LoVo (cell line): ENCODE measurements at regions not wholly inside any gene's neighbourhood (a gene's known extent, or its start where the extent isn't known, plus 50 kb on each side); places are given as distances from the start of the nearest gene placed in this dataset.
A peak's percentile ranks its signal among the peaks of the same experiment; 100 is the strongest.
"Not testable (repeated sequence)": the region's sequence is repeated elsewhere in the genome, so short reads cannot be mapped to it uniquely, and the experiment has no call there.

Experiments used
- DNase-seq: peaks from one replicate; pipeline ENCODE4 v3.0.0-alpha.2; 2016; ENCODE audit warnings: low spot score

DNA sequence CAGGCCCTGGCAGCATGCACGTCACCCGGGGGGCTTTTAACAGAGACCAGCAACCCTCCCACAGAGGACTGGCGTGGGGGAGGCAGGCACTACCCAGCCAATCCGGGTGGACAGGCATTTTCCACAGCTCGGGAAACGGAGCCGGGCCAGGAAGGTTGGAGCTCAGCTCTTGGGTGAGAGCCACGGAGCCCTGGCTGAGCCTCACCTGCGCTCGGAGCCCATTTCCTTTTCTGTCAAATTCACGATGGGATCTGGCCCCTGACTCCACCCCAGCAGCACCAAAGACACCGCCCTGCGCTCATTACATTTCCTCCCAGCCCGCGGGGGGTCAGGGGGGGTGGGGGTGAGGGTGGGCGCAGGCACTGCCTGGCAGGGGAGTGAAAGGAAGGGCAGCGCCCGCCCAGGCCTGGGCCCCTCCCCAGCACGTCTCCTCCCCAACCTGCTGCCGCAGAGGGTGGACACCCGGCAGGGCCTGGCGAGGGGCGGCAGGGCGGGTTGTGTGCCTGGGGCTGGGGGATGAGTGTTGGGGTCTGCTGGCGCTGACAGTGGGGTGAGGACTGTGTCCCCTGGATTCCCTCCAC, 145.4 kb downstream of the LAT start:
- not testable (repeated sequence) for DNase-seq

DNA sequence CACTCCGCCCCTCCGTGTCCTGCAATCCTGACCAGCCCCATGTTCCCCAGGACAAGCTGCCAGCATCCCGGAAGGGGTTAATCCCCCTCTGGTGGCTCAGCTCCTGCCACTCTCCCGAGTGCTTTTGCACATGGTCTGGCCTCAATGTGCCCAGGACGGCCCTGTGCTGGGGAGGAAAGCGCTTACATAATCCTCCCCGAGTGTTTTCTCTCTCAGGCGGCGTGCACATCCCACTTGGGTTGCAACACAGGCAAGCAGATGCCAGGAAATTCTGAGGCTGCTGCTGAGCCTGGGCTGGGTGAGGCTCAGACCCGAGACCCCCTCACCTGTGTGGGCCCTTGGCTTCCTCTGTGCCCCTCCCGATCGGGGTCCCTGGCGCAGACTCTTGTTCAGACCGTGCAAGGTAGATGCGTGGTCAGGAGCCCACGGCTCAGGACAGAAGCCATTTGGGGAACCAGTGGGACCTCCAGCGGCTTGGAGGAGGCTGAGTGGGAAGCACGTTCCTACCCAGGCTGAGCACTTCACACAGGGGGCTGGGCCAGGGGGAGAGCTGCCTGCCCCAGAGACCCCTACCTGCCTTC, 144.7 kb downstream of the LAT start:
- not testable (repeated sequence) for DNase-seq

DNA sequence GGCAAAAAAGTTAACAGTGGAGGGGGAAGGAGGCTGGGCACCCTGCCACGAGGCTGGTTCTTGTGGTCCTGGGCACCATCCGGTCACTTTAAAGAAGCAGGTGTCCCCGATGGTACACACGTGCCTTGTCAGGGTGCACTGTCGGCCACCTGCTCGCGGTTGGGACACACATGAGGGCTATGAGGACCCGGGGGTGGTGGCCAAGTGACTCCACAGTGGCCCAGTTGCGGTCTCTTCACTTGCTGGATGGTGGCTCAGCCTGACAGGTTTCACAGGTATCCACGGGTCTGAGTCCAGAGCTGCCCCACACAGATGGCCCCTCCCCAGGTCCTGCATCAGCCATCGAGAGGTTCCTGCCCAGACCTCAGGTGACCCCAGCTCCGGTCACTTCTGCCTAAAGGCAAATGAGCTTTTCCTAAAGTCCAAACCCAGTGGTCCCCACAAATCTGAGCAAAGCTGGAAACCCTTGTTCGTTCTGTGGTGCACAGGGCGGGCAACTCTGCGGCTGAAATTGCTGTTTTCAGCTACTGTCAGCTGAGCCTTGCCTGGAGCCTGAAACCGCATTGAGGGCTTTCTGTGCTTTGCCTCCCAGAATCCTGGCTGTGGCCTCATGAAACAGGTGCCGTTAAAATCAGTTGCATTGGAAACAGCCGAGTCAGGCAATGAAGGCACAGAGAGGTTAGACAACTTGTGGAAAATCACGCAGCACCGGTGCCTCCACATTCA, 144.0 kb downstream of the LAT start:
- DNase-seq, result not testable (repeated sequence)

DNA sequence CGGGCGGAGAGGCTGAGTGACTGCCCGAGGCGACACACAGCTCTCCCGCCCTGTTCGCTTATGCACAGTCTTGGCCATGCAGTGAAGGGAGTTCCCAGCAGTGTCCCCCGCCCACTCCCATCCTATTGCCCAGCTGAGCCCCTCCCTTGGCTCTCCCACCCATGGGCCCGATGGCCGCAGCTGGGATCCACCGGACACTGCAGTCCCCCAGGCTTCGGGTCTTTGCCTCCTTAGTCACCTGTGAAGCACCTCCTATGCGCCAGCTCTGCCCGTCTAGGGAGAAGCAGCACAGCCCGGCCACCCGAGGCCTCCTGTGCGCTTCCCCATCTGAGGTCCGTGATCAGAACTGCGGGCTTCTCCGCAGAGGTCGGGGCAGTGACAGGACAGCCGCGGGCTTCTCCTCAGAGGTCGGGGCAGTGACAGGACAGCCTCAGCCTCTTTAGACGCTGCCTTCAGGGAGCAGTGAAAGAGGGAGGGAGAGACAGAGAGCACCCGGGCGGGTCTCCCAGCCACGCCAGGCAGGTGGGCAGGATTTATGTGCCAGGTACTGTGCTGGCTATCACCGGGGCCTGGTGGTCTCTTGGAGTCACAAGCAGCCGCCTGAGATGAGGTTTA, 143.1 kb downstream of the LAT start:
- not testable (repeated sequence) for DNase-seq

DNA sequence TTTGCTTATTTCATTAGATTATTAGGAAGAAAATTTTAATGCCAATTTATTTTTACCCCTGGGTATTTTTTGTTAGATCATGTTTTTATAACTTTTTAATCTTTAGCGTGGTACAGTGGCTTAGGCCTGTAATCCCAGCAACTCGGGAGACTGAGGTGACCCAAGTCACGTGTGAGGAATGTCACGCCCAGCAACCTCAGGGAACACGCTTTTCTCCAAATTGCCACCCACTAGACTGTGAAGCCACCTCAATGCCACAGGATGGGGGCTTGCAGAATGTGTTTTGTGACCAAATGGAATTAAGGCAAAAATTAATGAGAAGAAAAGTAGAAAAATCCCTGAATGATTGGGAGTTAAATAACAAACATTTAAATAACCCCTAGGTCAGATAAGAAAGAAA, 141.8 kb downstream of the LAT start:
- no peak for DNase-seq

DNA sequence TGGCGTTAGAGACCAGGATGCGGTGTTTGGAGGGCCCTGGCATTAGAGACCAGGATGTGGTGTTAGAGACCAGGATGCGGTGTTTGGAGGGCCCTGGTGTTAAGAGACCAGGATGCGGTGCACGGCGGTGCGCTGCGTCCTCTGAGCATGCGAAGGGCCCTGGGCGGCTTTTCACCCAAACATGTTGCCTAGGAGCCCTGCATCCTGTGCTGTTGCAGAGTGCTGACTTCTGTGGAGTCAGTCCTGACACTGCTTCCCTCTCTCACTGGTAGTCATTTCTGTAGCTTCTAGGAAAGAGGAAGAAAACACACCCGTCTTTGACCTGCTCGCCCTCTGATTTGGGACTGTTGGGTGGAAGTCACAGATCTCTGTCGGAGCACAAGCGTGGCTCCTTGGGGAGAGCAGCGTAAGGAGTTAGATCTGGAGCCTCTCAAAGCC, 141.2 kb downstream of the LAT start:
- DNase-seq, result no peak

DNA sequence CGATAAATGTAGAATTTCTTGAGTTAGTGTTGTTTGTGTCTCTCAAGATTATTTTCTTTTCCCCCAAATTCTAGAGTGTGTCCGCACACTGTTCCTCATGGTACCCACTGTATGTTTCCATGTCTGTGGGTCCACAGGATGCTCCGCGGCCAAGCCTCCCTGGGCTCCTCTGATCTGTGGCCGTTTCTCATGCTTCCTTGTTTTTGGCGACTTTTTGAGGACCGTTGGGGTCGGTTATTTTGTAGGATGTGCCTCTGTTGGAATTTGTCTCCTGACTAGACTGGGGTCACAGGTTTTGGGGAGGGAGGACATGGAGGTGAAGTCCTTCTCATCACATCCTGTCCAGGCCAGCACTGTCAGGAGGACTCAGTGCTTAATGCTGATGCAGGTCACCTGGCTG, 140.0 kb downstream of the LAT start:
- DNase-seq, result no peak

DNA sequence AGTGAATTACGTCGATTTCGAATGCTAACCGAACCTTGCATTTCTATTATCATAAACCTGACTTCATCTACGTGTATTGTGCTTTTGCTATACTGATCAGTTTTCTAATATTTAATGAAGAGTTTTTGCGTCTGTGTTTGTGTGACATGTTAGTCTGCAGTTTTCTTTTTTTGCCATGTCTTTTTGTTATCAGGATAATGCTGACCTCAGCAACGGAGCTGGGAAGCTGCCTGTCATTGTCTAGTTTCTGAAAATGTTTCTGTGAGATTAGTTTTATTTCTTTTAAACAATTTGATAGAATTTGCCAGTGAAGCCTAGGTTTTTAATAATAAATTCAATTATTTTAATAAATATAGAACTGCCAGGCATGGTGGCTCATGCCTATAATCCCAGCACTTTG, 139.3 kb downstream of the LAT start:
- not testable (repeated sequence) for DNase-seq

DNA sequence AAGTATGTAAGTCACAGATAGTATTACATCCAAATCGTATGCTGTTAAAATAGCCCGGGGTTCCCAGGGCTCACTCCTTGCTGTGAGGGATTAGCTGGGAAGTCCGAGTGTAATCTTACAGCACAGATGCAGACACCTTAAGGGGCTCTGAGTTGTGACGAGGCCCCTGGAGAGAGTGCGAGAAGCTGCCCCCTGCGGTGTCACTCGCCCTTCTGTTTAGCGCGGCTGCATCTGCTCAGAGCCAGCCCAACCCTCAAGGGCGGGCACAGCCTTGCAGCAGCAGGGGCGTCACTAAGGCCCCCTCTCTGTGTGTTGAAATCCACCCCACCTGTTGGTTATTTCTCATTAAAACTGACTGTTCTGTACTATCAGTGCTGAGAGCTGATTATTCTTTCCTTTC, 135.8 kb downstream of the LAT start:
- DNase-seq, result not testable (repeated sequence)

DNA sequence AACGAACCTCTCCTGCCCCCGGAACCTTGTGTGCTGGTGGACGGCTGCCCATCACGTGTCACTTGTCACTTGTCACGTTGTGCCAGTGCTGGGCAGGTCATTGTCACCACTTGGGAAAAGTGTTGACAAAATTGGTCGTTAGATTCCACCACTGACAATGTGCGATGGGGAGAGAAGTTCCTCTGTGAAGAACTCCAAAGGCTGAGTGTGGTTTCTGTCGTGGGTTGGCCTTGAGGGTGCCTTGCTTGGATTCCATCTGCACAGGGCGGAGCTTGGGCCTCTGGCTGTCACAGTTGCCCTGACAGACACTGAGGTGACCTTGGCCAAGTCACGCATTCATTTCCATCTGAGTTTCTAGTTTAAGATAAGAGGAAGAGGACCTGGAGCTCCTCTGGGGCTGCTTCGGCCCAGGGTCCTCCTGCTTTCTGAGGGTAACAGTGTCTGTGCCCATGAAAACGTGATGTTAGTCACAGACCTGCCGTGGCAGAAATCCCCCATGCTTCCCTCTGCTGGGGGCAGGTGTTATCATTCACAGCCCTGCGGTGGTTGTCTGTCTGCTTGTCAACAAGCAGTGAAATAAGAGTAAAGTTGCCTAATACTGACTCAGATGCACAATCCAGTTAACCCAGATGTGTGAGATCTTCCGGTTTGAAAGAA, 133.6 kb downstream of the LAT start:
- not testable (repeated sequence) for DNase-seq

DNA sequence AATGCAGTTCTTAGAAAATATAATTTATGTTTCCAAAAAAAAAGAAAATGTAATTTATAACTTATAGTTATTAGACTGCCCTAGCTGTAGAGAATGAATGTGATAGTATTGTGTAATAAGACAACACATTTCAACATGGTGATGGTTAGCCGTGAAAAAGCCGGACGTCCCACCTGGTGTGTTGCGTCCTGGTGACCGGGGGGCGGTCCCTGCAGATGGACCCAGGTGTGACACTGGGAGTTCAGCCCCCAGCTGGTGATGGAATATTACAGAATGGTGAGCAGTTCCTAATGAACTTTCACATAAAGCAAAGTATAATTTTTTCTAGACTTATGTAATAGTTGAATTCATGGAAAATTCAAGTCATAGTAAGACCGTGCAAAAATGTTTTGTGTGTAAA, 132.8 kb downstream of the LAT start:
- no peak for DNase-seq

DNA sequence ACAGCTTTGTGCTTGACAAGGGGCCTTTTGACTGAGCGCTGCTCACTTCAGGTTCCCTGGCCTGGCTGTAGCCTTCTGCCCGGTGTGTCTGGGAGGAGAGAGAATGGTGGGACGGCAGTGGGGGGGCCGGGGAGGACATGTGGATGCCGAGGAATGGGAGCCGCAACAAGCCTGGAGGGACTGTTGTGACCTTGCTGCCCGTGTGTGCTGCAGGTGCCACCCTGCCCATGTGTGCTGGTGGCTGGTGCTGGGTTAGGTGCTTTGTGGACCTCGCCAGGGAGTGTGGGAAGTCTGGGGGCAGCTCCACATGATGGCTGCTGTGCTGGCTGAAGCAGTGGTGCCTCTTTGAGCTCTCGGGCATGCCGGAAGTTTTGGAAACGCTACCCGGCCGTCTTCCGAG, 132.1 kb downstream of the LAT start:
- no peak for DNase-seq

DNA sequence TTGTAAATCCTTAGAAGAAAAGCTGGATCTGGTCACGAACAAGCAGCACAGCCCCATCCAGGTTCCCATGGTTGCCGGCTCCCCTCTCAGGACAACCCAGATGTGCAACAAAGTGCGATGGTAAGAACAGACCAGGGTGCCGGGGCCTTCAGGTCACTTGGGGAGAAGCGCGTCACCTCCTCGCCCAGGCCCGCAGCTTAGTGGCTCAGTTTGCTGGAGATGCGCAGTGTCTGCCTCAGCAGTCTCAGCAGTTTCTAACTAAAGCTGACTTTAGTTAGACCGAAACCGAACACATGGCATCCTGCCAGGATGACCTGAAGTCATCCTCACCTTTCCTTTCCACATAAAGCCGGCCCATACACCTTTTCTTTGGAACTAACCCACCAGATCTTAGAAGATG, 131.4 kb downstream of the LAT start:
- not testable (repeated sequence) for DNase-seq

DNA sequence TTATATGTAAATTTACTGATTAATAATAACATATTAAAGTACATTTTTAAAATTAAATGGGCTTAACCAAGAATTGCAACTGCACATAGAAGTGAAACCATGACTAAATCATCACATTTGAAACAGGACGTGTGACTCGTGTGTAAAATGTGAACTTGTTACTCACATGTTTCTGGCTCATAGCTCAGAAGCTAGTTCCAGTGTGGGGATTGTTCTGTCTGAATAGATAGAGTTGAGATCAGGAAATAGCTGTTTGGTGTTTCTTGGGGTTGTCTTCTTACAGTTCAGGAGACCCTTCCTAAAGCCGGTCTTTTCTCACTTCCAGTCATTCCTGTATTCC, 130.9 kb downstream of the LAT start:
- DNase-seq, result not testable (repeated sequence)

DNA sequence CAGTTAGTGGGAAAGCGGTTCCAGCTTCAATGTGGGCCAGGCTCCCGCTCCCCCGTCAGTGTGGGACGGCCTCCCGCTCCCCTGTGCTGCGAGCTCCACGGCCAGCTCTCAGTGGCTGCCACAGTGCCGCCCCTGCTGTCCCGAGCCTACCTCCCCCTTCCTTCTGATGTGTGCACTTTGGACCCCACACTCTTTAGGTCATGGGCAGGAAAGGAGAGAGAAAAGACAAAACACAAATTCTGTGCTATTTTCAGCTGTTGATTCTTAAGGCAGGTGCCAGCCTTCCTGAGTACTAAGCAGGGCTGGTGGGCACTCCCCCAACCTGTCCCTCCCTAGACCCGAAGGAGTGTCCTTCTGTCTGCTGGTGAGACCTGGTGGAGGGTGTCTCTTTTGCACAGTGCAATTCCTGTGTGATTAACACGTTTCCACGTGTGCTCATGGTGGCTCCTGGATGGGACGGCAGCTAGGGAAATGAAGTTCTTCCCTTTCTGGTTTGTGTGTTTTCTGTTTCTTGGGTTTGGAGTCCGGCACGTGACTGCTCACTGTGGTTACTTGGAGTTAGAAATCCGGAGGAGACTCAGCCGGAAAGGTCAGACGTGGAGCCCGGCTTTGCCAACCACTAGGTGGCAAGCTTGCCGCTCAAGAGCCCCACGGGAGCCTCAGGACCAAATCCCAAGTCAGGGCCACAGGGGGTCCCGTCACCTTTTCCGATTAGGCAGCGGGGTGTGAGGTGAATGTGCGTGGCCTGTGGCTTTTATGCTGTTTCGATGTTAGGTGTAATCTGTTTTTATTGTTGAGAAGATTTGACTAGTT, 130.3 kb downstream of the LAT start:
- DNase-seq, result peak; percentile 6

DNA sequence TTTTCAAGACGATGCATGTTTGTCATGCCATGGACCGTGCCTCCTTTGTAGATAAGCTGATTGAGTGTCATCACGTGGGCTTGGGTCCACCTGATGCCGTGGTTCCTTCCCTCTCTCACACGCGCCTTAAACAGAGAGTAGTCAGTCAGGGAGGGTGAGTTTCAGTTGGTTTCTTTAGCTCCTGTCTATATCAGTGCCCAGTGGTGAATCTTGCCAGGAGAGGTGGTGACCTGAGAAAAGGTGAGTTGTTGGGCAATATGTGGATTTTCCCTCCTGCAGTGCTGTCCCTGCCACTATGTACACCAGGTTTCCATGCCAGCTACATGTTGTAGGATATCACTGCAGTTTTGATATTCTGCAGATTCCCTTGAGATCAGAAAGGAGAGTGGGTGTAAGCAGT, 129.7 kb downstream of the LAT start:
- no peak for DNase-seq

DNA sequence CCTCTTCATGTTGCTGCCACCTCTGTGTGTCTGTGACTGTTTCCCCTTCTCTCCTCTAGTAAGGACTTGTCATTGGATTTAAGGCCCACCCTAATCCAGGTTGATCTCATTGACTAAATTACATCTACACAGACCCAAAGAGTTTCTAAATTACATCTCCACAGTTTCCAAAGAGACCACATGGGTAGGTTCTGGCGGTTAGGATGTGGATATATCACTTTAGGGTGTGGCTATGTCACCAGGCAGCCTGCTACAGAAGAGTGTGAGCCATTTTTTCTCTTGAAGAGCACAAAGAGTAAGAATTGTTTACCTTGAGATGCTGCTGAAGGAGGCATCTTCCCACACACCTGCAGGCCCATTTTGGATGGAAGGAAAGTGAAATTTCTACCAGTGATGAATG, 128.6 kb downstream of the LAT start:
- DNase-seq, result not testable (repeated sequence)

DNA sequence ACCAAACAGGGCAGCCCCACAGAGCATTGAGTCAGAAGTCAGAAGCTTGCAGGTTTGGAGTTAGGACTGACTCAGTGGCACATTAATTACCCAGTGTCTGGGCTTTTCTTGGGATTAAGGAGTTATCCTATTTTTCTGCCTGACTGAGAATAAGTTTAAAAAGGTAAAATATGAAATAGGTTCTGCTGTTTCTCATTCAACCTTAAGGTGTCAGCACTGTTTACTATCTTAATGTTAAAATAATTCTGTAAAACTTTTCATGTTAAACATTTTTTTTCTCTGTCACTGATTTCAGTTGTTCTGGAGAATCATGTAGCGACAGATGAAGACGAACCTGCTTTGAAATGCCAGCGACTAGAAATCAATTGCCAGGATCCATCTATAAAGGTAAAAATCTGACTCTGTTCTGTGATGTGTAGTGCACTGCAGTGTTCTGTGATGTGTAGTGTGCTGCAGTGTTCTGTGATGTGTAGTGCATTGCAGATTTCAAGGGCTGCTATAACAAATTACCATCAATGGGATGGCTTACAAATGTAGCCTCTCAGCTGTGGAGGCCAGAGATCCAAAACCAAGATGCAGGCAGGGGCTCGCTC, 128.0 kb downstream of the LAT start:
- no peak for DNase-seq

DNA sequence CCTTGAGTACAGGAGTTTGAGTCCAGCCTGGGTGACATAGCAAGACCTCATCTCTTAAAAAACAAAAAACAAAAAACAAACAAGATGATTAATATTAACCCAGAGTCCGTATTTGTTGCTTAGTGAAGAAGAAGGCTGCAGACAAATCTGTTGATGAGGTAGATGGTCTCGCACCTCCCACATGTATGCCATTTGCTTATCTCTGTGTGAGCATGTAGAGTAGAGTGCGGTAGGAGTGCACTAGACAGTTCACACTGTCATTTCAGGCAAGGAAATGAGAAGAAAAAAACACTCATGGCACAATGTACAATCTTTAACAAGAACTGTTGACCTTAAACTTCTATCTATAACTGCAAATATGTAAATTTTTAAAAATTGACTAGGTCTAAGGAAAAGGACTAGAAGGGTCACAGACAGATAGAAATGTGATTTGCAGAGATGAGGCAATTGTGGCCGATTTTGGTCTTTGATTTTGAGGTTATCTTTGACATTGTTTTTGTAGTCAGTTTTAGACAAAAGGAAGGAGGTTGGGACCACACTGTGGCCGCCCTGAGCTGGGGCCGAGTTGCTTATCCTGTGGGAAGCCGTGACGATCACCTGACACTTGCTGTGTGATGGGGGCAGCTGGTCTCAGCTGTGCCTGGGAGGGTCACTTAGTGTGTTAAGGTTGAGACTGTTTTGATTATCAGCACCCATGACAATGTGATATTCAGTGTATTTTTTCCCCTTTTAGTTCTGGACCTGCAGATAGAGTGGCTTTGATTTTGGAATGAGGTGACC, 127.2 kb downstream of the LAT start:
- not testable (repeated sequence) for DNase-seq

DNA sequence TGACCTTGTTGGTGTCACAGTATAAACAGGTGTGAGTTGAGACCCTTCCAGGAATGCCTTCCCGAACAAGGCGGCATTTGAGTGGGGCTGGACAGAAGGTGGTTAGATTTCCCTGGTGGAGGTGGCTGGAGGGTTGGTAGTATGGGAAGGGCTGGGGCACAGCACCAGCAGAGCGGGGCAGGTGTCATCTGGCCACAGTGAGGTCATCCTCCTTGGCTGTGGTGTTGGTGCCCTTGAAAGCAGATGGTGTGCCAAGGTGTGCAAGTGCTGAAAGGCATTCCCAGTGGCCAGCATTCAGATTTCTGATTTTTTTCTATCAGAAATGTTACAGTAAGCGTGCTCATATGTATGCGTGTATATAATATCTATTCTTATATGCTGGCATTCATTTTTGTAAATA, 126.6 kb downstream of the LAT start:
- DNase-seq, result no peak
